Fibroblast of lung (primary cell): ENCODE measurements at regions not wholly inside any gene's neighbourhood (a gene's known extent, or its start where the extent isn't known, plus 50 kb on each side); places are given as distances from the start of the nearest gene placed in this dataset.

Source experiments
- DNase-seq, 2 donors: peaks; one replicate each; pipeline versions ENCODE4 v3.0.0 to v3.0.0-alpha.2; 2010; ENCODE audit warnings: low read depth in 2 of 2
- H2AFZ ChIP-seq: 2 replicates; pipeline ENCODE4 v1.5.1; 2012; ENCODE audit warnings: low read length, control low read depth, inconsistent platforms
- H3K27ac ChIP-seq: 2 replicates; pipeline ENCODE4 v1.5.1; 2011; ENCODE audit warnings: low read length, control low read depth; ENCODE audit not compliant: insufficient read depth
- H3K27me3 ChIP-seq: 2 replicates; pipeline ENCODE4 v1.5.1; 2011; ENCODE audit warnings: mild to moderate bottlenecking, low read length; ENCODE audit not compliant: control insufficient read depth, insufficient read depth
- H3K36me3 ChIP-seq: 2 replicates; pipeline ENCODE4 v1.5.1; 2011; ENCODE audit warnings: low read length; ENCODE audit not compliant: control insufficient read depth, insufficient read depth
- H3K4me1 ChIP-seq: 2 replicates; pipeline ENCODE4 v1.5.1; 2011; ENCODE audit warnings: low read length; ENCODE audit not compliant: control insufficient read depth, insufficient read depth; ENCODE audit errors: extremely low read depth
- H3K4me2 ChIP-seq: 2 replicates; pipeline ENCODE4 v1.5.1; 2011; ENCODE audit warnings: low read length, control low read depth; ENCODE audit not compliant: insufficient read depth; ENCODE audit errors: extremely low read depth
- H3K4me3 ChIP-seq, 4 experiments: fragments of 200-600 bp in 1 of 4; sonication (generic) in 1 of 4; replicated peaks in 1 of 4; 2 replicates each; pipeline ENCODE4 v1.5.1; 2011 to 2016; ENCODE audit warnings: low read length in 4 of 4, low read depth in 3 of 4, mild to moderate bottlenecking in 3 of 4, control low read depth in 2 of 4, inconsistent platforms in 1 of 4, mixed read lengths in 1 of 4; ENCODE audit not compliant: insufficient read depth in 1 of 4; ENCODE audit errors: control extremely low read depth in 1 of 4
- H3K79me2 ChIP-seq: 2 replicates; pipeline ENCODE4 v1.5.1; 2012; ENCODE audit warnings: mild to moderate bottlenecking, low read length, inconsistent platforms; ENCODE audit not compliant: control insufficient read depth, insufficient read depth
- H3K9ac ChIP-seq: 2 replicates; pipeline ENCODE4 v1.5.1; 2011; ENCODE audit warnings: mild to moderate bottlenecking, low read length, control low read depth; ENCODE audit not compliant: insufficient read depth
- H3K9me3 ChIP-seq: 2 replicates; pipeline ENCODE4 v1.5.1; 2012; ENCODE audit warnings: low read depth, low read length; ENCODE audit not compliant: control insufficient read depth, insufficient read depth
- H4K20me1 ChIP-seq: 2 replicates; pipeline ENCODE4 v1.5.1; 2011; ENCODE audit warnings: low read length; ENCODE audit not compliant: control insufficient read depth, insufficient read depth; ENCODE audit errors: extremely low read depth
- EZH2 ChIP-seq: IDR thresholded peaks from 2 replicates; pipeline ENCODE4 v1.5.1; 2012; ENCODE audit warnings: low read length, control low read depth, mild to moderate bottlenecking; ENCODE audit errors: missing control alignments
- TF ChIP-seq, protein P1 (sequence below), 2 donors: IDR thresholded peaks in 1 of 2; conservative IDR thresholded peaks in 1 of 2; 1 replicate in 1 of 2; 2 replicates in 1 of 2; pipeline ENCODE4 v1.5.1; 2011 to 2012; ENCODE audit warnings: low read length in 2 of 2, control low read depth in 1 of 2, inconsistent platforms in 1 of 2, low read depth in 1 of 2, mild to moderate bottlenecking in 1 of 2

DNA sequence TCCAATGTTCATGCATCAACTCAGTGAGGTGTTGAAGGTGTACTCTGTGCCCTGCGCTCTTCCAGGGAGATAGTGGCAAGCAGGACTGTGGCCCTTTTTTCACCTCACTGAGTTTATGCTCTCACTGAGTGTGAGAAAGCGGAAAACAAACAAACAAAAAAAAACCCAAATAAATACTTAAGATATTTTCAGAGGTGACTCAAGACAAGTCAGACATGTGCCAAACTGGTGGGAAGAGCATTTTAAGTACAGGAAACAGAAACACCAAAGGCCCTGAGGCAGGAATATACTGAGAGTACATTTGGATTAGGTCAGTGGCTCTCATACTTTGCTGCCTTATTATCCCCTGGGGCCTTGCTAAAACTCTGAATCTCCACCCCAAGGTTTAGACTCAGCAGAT lies 111.9 kb upstream of the IGFBP3 start:
- no peak overlapping the region for H3K4me3 ChIP-seq
- H3K9me3 ChIP-seq, result no peaks in the 10 kb centered on the region
- H3K27me3 ChIP-seq, result no peaks in the 10 kb centered on the region
- H3K36me3 ChIP-seq, result no peaks in the 10 kb centered on the region
- no peak overlapping the region for H3K4me2 ChIP-seq
- H3K9ac ChIP-seq, result no peak overlapping the region
- no peak for TF ChIP-seq EZH2
- TF ChIP-seq, protein P1, sequence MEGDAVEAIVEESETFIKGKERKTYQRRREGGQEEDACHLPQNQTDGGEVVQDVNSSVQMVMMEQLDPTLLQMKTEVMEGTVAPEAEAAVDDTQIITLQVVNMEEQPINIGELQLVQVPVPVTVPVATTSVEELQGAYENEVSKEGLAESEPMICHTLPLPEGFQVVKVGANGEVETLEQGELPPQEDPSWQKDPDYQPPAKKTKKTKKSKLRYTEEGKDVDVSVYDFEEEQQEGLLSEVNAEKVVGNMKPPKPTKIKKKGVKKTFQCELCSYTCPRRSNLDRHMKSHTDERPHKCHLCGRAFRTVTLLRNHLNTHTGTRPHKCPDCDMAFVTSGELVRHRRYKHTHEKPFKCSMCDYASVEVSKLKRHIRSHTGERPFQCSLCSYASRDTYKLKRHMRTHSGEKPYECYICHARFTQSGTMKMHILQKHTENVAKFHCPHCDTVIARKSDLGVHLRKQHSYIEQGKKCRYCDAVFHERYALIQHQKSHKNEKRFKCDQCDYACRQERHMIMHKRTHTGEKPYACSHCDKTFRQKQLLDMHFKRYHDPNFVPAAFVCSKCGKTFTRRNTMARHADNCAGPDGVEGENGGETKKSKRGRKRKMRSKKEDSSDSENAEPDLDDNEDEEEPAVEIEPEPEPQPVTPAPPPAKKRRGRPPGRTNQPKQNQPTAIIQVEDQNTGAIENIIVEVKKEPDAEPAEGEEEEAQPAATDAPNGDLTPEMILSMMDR (conservative IDR thresholded peaks at IDR 0.05 in 1 of 2, IDR thresholded peaks at IDR 0.05 in 1 of 2; ENCODE audit: low read depth in 1 of 2, low read length in 2 of 2), result no peak
- no peak overlapping the region for H3K27ac ChIP-seq
- no peaks in the 10 kb centered on the region for H3K4me1 ChIP-seq
- H4K20me1 ChIP-seq, result no peaks in the 10 kb centered on the region
- no peaks in the 10 kb centered on the region for H3K79me2 ChIP-seq
- H2AFZ ChIP-seq, result no peak overlapping the region
- peak in 1 of 2 donors; percentile 46 for DNase-seq

DNA sequence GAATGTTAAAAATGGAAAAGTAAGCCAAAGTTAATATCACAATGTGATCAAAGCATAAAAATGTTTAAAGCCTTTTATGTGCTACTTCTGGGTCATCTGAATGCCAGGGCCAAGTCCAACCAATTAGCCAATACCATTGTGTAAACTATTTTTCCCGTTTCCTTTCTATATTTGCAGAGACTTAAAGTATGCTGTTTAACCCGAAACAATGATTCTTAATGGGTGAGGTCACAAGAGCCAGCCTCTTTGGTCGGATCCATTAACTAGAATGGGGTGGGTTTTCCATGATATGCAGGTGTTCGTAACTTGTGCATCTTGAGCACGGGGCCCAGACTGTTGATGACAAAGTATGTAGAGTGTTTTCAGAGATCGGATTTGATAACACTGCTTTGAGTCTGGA lies 111.3 kb upstream of the IGFBP3 start:
- Histone ChIP-seq H3K4me3 (no peak overlapping the region), H3K9me3 (no peaks in the 10 kb centered on the region), H4K20me1 (no peaks in the 10 kb centered on the region), H3K27me3 (no peaks in the 10 kb centered on the region), H3K4me1 (no peaks in the 10 kb centered on the region), H3K4me2 (no peak overlapping the region), H3K27ac (no peak overlapping the region), H3K36me3 (no peaks in the 10 kb centered on the region), H3K9ac (no peak overlapping the region), H2AFZ (no peak overlapping the region), H3K79me2 (no peaks in the 10 kb centered on the region)
- peak in 1 of 2 donors; percentile 13 for DNase-seq
- TF ChIP-seq, protein P1 (conservative IDR thresholded peaks at IDR 0.05 in 1 of 2, IDR thresholded peaks at IDR 0.05 in 1 of 2; ENCODE audit: low read depth in 1 of 2, low read length in 2 of 2), result no peak

DNA sequence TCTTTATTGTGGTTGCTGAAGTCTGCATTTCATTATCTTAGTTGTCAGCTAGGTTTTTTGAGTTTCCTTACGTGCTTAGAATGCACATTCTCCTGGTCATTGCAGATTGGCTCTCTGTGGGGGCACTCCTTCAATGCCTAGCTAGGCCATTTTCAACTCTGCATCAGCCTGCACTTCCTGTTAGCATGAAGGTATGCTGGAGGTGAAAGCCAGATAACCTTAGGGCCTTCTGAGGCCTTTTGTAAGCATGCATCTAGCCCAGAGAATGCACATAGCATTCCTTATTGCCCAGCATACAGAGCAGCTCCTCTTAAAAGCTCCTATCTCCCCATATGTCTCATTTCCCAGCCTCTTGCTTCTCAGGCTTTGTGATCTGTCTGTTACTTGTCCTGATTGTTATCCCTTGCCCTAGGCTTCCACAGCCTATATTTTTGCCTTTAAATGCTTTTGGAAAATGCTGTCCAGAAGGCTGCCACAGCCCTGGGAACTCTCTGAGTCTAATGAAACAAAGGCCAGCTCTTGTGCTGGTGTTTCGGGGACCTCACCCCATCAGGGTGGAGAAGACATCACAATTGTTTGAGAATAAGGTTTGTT lies 108.1 kb upstream of the IGFBP3 start:
- Histone ChIP-seq H3K27me3 (no peaks in the 10 kb centered on the region), H3K36me3 (no peaks in the 10 kb centered on the region), H3K4me1 (no peaks in the 10 kb centered on the region), H3K9ac (no peak overlapping the region), H3K4me3 (no peak overlapping the region), H2AFZ (no peak overlapping the region), H4K20me1 (no peaks in the 10 kb centered on the region), H3K4me2 (no peak overlapping the region), H3K27ac (no peak overlapping the region), H3K79me2 (no peaks in the 10 kb centered on the region), H3K9me3 (no peaks in the 10 kb centered on the region)
- TF ChIP-seq, protein P1 (conservative IDR thresholded peaks at IDR 0.05 in 1 of 2, IDR thresholded peaks at IDR 0.05 in 1 of 2; ENCODE audit: low read depth in 1 of 2, low read length in 2 of 2), result no peak
- TF ChIP-seq EZH2, result no peak
- no peak for DNase-seq
